Smooth muscle cell (in vitro differentiated cells): ENCODE measurements at regions not wholly inside any gene's neighbourhood (a gene's known extent, or its start where the extent isn't known, plus 50 kb on each side); places are given as distances from the start of the nearest gene placed in this dataset.
"Not testable (repeated sequence)": the region's sequence is repeated elsewhere in the genome, so short reads cannot be mapped to it uniquely, and the experiment has no call there.

Source experiments
- DNase-seq: peaks from one replicate; lab custom pipeline; 2025; ENCODE audit not compliant: unreplicated experiment; lab: John Stamatoyannopoulos, UW
- H2AFZ ChIP-seq: fragments of 200-600 bp; sonication (generic); 2 replicates; pipeline ENCODE4 v1.6.0; 2016; ENCODE audit warnings: antibody characterized with exemption, low read depth, mild to moderate bottlenecking
- H3F3A ChIP-seq: fragments of 200-600 bp; sonication (generic); 2 replicates; pipeline ENCODE4 v1.6.0; 2017; ENCODE audit warnings: antibody characterized with exemption, low read depth
- H3K27ac ChIP-seq: fragments of 200-600 bp; sonication (generic); 2 replicates; pipeline ENCODE4 v1.5.1; 2016; ENCODE audit warnings: low read depth, mild to moderate bottlenecking
- H3K27me3 ChIP-seq: fragments of 200-600 bp; sonication (generic); 2 replicates; pipeline ENCODE4 v1.6.1; 2016; ENCODE audit warnings: low read depth, mild to moderate bottlenecking
- H3K36me3 ChIP-seq: fragments of 200-600 bp; sonication (generic); 2 replicates; pipeline ENCODE4 v1.5.1; 2016; ENCODE audit warnings: low read depth
- H3K4me1 ChIP-seq: fragments of 200-600 bp; sonication (generic); 2 replicates; pipeline ENCODE4 v1.5.1; 2016; ENCODE audit warnings: low read depth
- H3K4me2 ChIP-seq: fragments of 200-600 bp; sonication (generic); 2 replicates; pipeline ENCODE4 v1.6.0; 2016; ENCODE audit warnings: mild to moderate bottlenecking
- H3K4me3 ChIP-seq: fragments of 200-600 bp; sonication (generic); 2 replicates; pipeline ENCODE4 v1.5.1; 2016; ENCODE audit warnings: mild to moderate bottlenecking
- H3K79me2 ChIP-seq: fragments of 200-600 bp; sonication (generic); 2 replicates; pipeline ENCODE4 v1.6.0; 2016; ENCODE audit warnings: low read depth, mild to moderate bottlenecking
- H3K9ac ChIP-seq: fragments of 200-600 bp; sonication (generic); 2 replicates; pipeline ENCODE4 v1.6.0; 2016; ENCODE audit warnings: low read depth
- H3K9me3 ChIP-seq: fragments of 200-600 bp; sonication (generic); replicated peaks from 2 replicates; pipeline ENCODE4 v1.5.1; 2016; ENCODE audit warnings: low read depth
- H4K20me1 ChIP-seq: fragments of 200-600 bp; sonication (generic); 2 replicates; pipeline ENCODE4 v1.6.0; 2016; ENCODE audit warnings: low read depth
- CTCF ChIP-seq: fragments of 200-600 bp; sonication (generic); IDR thresholded peaks from 2 replicates; pipeline ENCODE4 v1.5.1; 2017; ENCODE audit warnings: borderline replicate concordance, mild to moderate bottlenecking, antibody characterized with exemption; ENCODE audit not compliant: insufficient read depth, poor library complexity, severe bottlenecking
- WGBS: methylation state at CpG from one replicate; pipeline ENCODE4 v1.1.7; 2016; ENCODE audit warnings: low lambda C conversion rate; 5-methylcytosine and 5-hydroxymethylcytosine counted together

- H3K36me3 ChIP-seq = no peaks in the 10 kb centered on the region
- H3K27me3 ChIP-seq = no peaks in the 10 kb centered on the region
- DNase-seq = no peak
- no peak overlapping the region for H3K4me3 ChIP-seq
- peaks cover 15% of the 10 kb centered on the region for H3K4me1 ChIP-seq
- no peaks in the 10 kb centered on the region for H3K9me3 ChIP-seq
- 92% methylated on average over 3 of the region's 3 CpGs for WGBS
- H3K27ac ChIP-seq = no peak overlapping the region
- no peaks in the 10 kb centered on the region for H3F3A ChIP-seq
- no peaks in the 10 kb centered on the region for H4K20me1 ChIP-seq
- no peak for TF ChIP-seq CTCF
- H2AFZ ChIP-seq = no peak overlapping the region
- H3K9ac ChIP-seq = no peak overlapping the region
- H3K79me2 ChIP-seq = no peaks in the 10 kb centered on the region
- no peak overlapping the region for H3K4me2 ChIP-seq
Observed at GRCh38 chr5:93220431-93220830, 360.6 kb downstream of the NR2F1-AS1 start.

- Histone ChIP-seq H3K27ac (no peak overlapping the region), H3K79me2 (no peaks in the 10 kb centered on the region), H2AFZ (no peak overlapping the region), H3F3A (no peaks in the 10 kb centered on the region), H3K4me1 (peaks cover 15% of the 10 kb centered on the region), H3K27me3 (no peaks in the 10 kb centered on the region), H3K9ac (no peak overlapping the region), H3K4me2 (no peak overlapping the region), H4K20me1 (no peaks in the 10 kb centered on the region), H3K9me3 (no peaks in the 10 kb centered on the region), H3K4me3 (no peak overlapping the region), H3K36me3 (no peaks in the 10 kb centered on the region)
- DNase-seq = no peak
- TF ChIP-seq CTCF = no peak
- 59% methylated on average over 2 of the region's 2 CpGs for WGBS
Observed at GRCh38 chr5:93219641-93220145, 361.3 kb downstream of the NR2F1-AS1 start.

- H4K20me1 ChIP-seq, H3K4me3 ChIP-seq, DNase-seq, H3K4me1 ChIP-seq, H3K79me2 ChIP-seq, H3F3A ChIP-seq, H3K27me3 ChIP-seq, H3K9me3 ChIP-seq, H3K27ac ChIP-seq, H3K4me2 ChIP-seq, H3K36me3 ChIP-seq, H3K9ac ChIP-seq, H2AFZ ChIP-seq: not testable (repeated sequence)
- WGBS = 93% methylated on average over 28 of the region's 28 CpGs
Observed at GRCh38 chr5:93213111-93213794, 367.8 kb downstream of the NR2F1-AS1 start.

- Histone ChIP-seq H3F3A (peaks cover 4% of the 10 kb centered on the region), H3K27ac (no peak overlapping the region), H3K4me1 (no peaks in the 10 kb centered on the region), H3K4me3 (no peak overlapping the region), H3K9me3 (no peaks in the 10 kb centered on the region), H2AFZ (no peak overlapping the region), H3K27me3 (no peaks in the 10 kb centered on the region), H4K20me1 (no peaks in the 10 kb centered on the region), H3K79me2 (no peaks in the 10 kb centered on the region), H3K4me2 (no peak overlapping the region), H3K9ac (no peak overlapping the region), H3K36me3 (no peaks in the 10 kb centered on the region)
- 77% methylated on average over 4 of the region's 4 CpGs for WGBS
- no peak for TF ChIP-seq CTCF
- no peak for DNase-seq
Observed at GRCh38 chr5:93209476-93209875, 371.5 kb downstream of the NR2F1-AS1 start.
